Lung (tissue), 11 donors: ENCODE measurements at regions not wholly inside any gene's neighbourhood (a gene's known extent, or its start where the extent isn't known, plus 50 kb on each side); places are given as distances from the start of the nearest gene placed in this dataset.

Experiments
- ATAC-seq: fragments of 200-7000 bp; cut with Tn5 transposase; one replicate; pipeline ENCODE4 v1.9.1; 2020; ENCODE audit warnings: moderate number of reproducible peaks; ENCODE audit not compliant: insufficient read depth, low FRiP score
- DNase-seq, 3 donors: peaks; one replicate each; pipeline ENCODE4 v3.0.0-alpha.2; 2013 to 2017
- H3K27ac ChIP-seq, 2 donors: one replicate each; pipeline ENCODE4 v1.5.1; 2013; ENCODE audit warnings: mild to moderate bottlenecking in 2 of 2, moderate library complexity in 2 of 2, control low read depth in 1 of 2, inconsistent platforms in 1 of 2, low read depth in 1 of 2, low read length in 1 of 2
- H3K27me3 ChIP-seq, 3 donors: one replicate each; pipeline ENCODE4 v1.5.1; 2013; ENCODE audit warnings: low read length in 2 of 3; ENCODE audit not compliant: control insufficient read depth in 3 of 3, insufficient read depth in 3 of 3
- H3K36me3 ChIP-seq, 4 donors: one replicate each; pipeline ENCODE4 v1.5.1; 2013; ENCODE audit warnings: low read length in 4 of 4, mild to moderate bottlenecking in 1 of 4, moderate library complexity in 1 of 4; ENCODE audit not compliant: control insufficient read depth in 4 of 4, insufficient read depth in 4 of 4
- H3K4me1 ChIP-seq, 5 donors: one replicate each; pipeline ENCODE4 v1.5.1; 2013; ENCODE audit warnings: low read length in 5 of 5, mild to moderate bottlenecking in 2 of 5, moderate library complexity in 1 of 5; ENCODE audit not compliant: control insufficient read depth in 5 of 5, insufficient read depth in 5 of 5
- H3K4me3 ChIP-seq: one replicate; pipeline ENCODE4 v1.5.1; 2013; ENCODE audit warnings: mild to moderate bottlenecking, control low read depth, moderate library complexity
- H3K9ac ChIP-seq, 2 donors: one replicate each; pipeline ENCODE4 v1.5.1; 2013; ENCODE audit warnings: low read length in 2 of 2, control low read depth in 1 of 2; ENCODE audit not compliant: insufficient read depth in 1 of 2
- H3K9me3 ChIP-seq, 4 donors: one replicate each; pipeline ENCODE4 v1.5.1; 2013; ENCODE audit warnings: low read length in 3 of 4, mild to moderate bottlenecking in 1 of 4, moderate library complexity in 1 of 4; ENCODE audit not compliant: control insufficient read depth in 4 of 4, insufficient read depth in 3 of 4
- WGBS, 2 donors: extraction: QIAGEN DNeasy Blood & Tissue Kit; methylation state at CpG; one replicate each; pipeline ENCODE4 v1.1.7; 2013; 5-methylcytosine and 5-hydroxymethylcytosine counted together
- TF ChIP-seq, protein P1 (sequence below): IDR thresholded peaks from 2 replicates; pipeline ENCODE4 v1.5.1; 2012; ENCODE audit warnings: mild to moderate bottlenecking; ENCODE audit errors: control extremely low read depth, extremely low read depth
- donor health status: control.
- donor health status: control.
- donor health status: Bipolar disorder and iron deficiency.
- donor health status: healthy.
- donor health status: DM: yes; HTN: yes; CAD: no.

DNA sequence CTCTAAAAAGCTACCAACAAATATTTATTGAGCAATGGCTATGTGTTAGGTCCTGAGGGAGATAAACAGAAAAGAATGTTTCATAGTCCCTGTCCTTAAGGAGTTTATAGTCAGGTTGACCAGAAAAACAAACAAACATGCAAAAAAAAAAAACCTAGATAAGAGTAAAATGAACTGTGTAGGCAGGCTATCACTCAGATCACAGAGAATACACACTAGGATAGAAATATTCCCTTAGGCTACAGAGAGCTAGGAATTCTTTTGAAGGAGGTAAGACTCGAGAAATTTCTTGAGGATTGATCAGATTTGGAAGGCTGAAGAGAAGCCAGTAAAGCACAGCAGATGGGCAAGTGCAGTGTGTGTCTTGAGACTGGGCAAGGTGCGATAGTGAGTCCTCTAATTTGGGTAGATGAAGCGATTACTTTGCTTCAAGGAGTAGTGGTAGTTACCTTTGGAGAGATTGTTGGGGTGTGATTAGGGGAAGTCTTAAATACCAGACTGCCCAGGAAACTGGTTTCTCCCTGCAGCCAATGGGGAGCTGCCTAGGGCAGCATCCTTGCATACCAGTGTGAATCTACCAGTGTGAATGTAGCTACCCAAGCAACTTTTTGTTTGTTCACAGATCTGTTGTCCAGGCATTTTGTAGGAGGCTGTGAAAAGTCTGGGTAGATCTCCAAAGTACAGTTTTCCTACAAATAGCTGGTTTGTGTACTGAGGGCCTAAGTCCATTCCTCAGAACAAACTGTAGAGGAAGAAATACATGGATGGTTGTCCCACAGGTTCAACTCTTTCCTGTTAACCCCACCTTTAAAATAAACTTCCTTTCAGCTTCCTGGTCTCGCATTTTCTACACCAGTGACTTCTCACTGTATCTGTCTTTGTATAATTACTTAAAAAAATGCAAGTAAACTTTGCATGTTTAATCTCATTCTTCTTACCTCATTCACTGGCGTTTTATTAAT is 314.1 kb downstream of the KLF5 start:
- DNase-seq, result no peak
- Histone ChIP-seq H3K36me3 (no peaks in the 10 kb centered on the region), H3K27ac (no peak overlapping the region), H3K9me3 (no peaks in the 10 kb centered on the region), H3K9ac (no peak overlapping the region), H3K27me3 (no peaks in the 10 kb centered on the region), H3K4me3 (no peak overlapping the region), H3K4me1 (no peaks in the 10 kb centered on the region)
- no peak for ATAC-seq
- WGBS, 2 donors, result 80 to 86% methylated on average over 5 of the region's 5 CpGs
- TF ChIP-seq, protein P1, sequence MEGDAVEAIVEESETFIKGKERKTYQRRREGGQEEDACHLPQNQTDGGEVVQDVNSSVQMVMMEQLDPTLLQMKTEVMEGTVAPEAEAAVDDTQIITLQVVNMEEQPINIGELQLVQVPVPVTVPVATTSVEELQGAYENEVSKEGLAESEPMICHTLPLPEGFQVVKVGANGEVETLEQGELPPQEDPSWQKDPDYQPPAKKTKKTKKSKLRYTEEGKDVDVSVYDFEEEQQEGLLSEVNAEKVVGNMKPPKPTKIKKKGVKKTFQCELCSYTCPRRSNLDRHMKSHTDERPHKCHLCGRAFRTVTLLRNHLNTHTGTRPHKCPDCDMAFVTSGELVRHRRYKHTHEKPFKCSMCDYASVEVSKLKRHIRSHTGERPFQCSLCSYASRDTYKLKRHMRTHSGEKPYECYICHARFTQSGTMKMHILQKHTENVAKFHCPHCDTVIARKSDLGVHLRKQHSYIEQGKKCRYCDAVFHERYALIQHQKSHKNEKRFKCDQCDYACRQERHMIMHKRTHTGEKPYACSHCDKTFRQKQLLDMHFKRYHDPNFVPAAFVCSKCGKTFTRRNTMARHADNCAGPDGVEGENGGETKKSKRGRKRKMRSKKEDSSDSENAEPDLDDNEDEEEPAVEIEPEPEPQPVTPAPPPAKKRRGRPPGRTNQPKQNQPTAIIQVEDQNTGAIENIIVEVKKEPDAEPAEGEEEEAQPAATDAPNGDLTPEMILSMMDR, result no peak

DNA sequence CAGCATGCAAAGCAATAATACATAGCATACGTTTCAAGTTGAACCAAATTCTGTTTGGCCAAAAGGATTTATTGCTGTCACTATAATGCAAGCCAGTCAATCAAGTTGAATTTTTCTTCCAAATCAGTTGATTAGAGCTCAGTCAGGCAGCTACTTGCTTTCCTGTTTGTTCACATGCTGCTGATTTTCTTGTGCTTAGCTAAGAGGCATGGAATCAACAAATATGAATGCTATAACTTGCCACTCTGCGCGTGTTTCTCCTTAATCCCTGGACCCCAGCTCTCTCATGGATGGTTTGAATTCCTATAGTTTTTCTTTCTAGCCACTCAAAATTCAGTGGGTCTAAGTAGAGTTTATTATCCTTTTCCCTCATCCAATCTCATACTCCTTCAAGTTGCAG is 311.3 kb downstream of the KLF5 start:
- Histone ChIP-seq H3K27me3 (no peaks in the 10 kb centered on the region), H3K36me3 (no peaks in the 10 kb centered on the region), H3K9ac (no peak overlapping the region), H3K4me3 (no peak overlapping the region), H3K27ac (no peak overlapping the region), H3K9me3 (no peaks in the 10 kb centered on the region), H3K4me1 (no peaks in the 10 kb centered on the region)
- DNase-seq, result no peak
- WGBS, 2 donors, result 88 to 93% methylated on average over 3 of the region's 3 CpGs
- TF ChIP-seq, protein P1, result no peak
- ATAC-seq, result no peak

DNA sequence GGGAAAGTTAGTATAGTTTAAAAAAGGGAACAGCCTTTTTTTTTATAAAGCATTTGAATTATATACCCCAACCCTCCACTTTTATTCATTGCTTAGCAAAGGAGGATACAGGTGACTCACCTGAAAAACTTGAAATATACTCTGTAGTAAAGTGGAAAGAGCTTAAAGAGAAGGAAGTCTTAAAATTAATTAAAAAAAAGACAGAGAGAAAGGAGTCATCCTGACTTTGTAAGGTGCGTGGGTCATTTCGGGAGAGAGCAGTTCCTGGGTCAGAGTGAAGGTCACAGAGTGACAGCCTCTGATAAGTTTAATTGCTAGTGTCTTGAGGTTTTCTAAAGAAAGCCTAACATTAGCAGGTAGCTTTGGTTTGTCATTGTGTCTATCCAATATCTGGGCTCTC is 310.3 kb downstream of the KLF5 start:
- ATAC-seq, result no peak
- Histone ChIP-seq H3K9me3 (no peaks in the 10 kb centered on the region), H3K27ac (no peak overlapping the region), H3K4me3 (no peak overlapping the region), H3K36me3 (no peaks in the 10 kb centered on the region), H3K9ac (no peak overlapping the region), H3K4me1 (no peaks in the 10 kb centered on the region), H3K27me3 (no peaks in the 10 kb centered on the region)
- TF ChIP-seq, protein P1, result no peak
- 65 to 83% methylated on average over 2 of the region's 2 CpGs for WGBS, 2 donors
- no peak for DNase-seq
